Skeletal muscle tissue (tissue), 3 donors: ENCODE measurements at regions not wholly inside any gene's neighbourhood (a gene's known extent, or its start where the extent isn't known, plus 50 kb on each side); places are given as distances from the start of the nearest gene placed in this dataset.

Source experiments
- H3K27ac ChIP-seq: one replicate; pipeline ENCODE4 v1.7.0; 2013; ENCODE audit warnings: mild to moderate bottlenecking, low read depth, low read length, inconsistent platforms
- H3K27me3 ChIP-seq, 3 donors: one replicate each; pipeline ENCODE4 v1.7.0; 2013; ENCODE audit warnings: low read length in 3 of 3; ENCODE audit not compliant: control insufficient read depth in 3 of 3, insufficient read depth in 3 of 3
- H3K36me3 ChIP-seq, 3 donors: one replicate each; pipeline ENCODE4 v1.7.0; 2013; ENCODE audit warnings: low read length in 3 of 3; ENCODE audit not compliant: control insufficient read depth in 3 of 3, insufficient read depth in 3 of 3
- H3K4me1 ChIP-seq, 3 donors: one replicate each; pipeline ENCODE4 v1.7.0; 2013; ENCODE audit warnings: low read length in 3 of 3, mild to moderate bottlenecking in 3 of 3; ENCODE audit not compliant: control insufficient read depth in 3 of 3, insufficient read depth in 3 of 3
- H3K4me3 ChIP-seq, 3 donors: one replicate each; pipeline ENCODE4 v1.7.0; 2013; ENCODE audit warnings: low read length in 3 of 3
- H3K9ac ChIP-seq, 3 donors: one replicate each; pipeline ENCODE4 v1.7.0; 2013; ENCODE audit warnings: low read length in 3 of 3, mild to moderate bottlenecking in 3 of 3, moderate library complexity in 2 of 3, low read depth in 1 of 3
- H3K9me3 ChIP-seq, 3 donors: one replicate each; pipeline ENCODE4 v1.7.0; 2013; ENCODE audit warnings: low read length in 3 of 3; ENCODE audit not compliant: control insufficient read depth in 3 of 3
- donor health status: Osteomylitis.

DNA sequence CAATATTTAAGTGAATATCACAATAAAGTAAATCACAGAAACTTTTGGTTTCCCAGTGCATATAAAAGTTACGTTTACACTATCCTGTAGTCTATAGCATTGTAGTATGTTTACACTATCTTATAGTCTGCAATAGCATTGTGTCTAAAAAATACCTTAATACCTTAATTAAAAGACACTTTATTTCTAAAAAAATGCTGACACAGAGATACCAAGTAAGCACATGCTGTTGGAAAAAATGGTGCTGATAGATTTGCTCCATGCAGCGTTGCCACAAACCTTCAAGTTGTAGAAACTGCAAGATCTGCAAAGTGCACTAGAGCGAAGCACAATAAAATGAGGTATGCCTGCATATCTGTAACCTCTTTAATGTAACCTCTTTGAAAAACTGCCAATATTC lies 847.3 kb downstream of the GLUD2 start:
- no peak overlapping the region for H3K9ac ChIP-seq
- H3K4me3 ChIP-seq = no peak overlapping the region
- H3K4me1 ChIP-seq = no peaks in the 10 kb centered on the region
- H3K27me3 ChIP-seq = no peaks in the 10 kb centered on the region
- no peak overlapping the region for H3K27ac ChIP-seq
- no peaks in the 10 kb centered on the region for H3K9me3 ChIP-seq
- no peaks in the 10 kb centered on the region for H3K36me3 ChIP-seq

DNA sequence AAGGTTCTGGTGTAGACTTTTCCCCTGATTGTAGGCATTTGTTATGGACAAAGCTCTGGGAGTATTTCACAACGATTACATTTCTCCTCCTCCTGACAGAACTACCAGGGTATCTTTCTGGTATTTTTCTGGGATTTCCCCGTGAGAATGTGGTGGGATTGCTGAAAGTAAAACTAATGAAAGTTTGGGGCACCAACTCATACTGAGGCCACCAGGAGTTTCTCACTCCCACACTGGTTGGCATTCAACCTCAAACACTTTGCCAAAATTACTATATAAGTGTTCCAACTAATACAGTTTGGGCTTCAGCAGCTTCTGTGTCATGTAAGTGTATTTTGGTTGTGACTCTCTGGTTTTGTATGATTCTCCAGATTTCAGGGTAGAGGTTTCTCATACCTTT lies 855.1 kb downstream of the GLUD2 start:
- H3K27ac ChIP-seq = no peak overlapping the region
- H3K36me3 ChIP-seq = no peaks in the 10 kb centered on the region
- H3K9me3 ChIP-seq = no peaks in the 10 kb centered on the region
- no peak overlapping the region for H3K4me3 ChIP-seq
- no peaks in the 10 kb centered on the region for H3K27me3 ChIP-seq
- H3K9ac ChIP-seq = no peak overlapping the region
- H3K4me1 ChIP-seq = no peaks in the 10 kb centered on the region

DNA sequence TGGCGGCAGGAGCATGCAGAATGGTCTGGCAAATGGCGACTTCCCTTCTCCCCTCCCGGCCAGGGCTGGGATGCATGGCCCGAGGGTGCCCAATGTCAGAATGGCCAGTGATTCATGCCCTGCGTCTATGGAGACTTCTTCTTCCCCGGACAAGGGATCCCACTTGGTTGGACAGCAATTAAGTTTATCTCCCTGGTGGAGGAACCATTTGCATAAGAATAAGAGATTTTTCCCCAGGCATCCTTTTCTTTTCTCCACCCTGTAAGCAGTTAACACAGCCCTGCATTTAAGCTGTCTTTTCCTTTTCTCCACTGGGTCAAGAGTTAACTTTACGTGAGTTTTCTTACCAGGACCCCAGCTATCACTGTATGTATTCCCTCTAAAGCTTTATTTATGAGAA lies 856.6 kb downstream of the GLUD2 start:
- H3K4me1 ChIP-seq = no peaks in the 10 kb centered on the region
- H3K27ac ChIP-seq = no peak overlapping the region
- H3K9me3 ChIP-seq = no peaks in the 10 kb centered on the region
- no peaks in the 10 kb centered on the region for H3K27me3 ChIP-seq
- no peak overlapping the region for H3K9ac ChIP-seq
- no peaks in the 10 kb centered on the region for H3K36me3 ChIP-seq
- no peak overlapping the region for H3K4me3 ChIP-seq

DNA sequence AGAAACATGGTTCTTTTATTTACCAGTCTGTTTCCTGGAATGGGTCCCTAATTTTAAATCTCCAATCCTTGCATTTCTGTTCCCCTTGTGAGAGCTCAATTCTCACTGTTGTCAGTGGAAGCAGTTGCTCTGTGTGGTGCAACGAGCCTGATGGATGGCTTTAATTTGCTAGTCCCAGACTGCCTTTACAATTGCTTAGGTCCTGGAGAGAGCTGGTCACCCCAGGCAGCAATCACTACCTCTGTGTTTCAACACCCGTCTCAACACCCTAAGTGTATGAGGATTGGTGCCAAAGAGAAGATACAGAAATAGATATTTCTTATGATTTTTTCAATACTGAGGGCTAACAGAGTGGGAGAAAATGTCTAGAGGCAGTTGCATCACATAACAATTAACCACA lies 873.8 kb downstream of the GLUD2 start:
- H3K36me3 ChIP-seq = no peaks in the 10 kb centered on the region
- no peak overlapping the region for H3K9ac ChIP-seq
- H3K4me1 ChIP-seq = no peaks in the 10 kb centered on the region
- H3K27ac ChIP-seq = no peak overlapping the region
- H3K4me3 ChIP-seq = no peak overlapping the region
- H3K27me3 ChIP-seq = no peaks in the 10 kb centered on the region
- no peaks in the 10 kb centered on the region for H3K9me3 ChIP-seq

DNA sequence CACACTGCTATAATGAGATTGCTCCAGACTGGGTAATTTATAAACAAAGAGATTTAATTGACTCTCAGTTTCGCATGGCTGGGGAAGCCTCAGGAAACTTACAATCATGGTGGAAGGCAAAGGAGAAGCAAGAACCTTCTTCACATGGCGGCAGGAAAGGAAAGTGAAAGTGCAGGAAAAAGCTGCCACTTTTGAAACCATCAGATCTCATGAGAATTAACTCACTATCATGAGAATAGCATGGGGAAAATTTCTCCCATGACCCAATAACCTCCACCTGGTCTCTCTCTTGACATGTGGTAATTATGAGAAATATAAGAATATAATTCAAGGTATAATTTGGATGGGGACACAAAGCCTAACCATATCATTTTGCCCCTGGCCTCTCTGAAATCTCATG lies 884.2 kb downstream of the GLUD2 start:
- no peak overlapping the region for H3K4me3 ChIP-seq
- no peak overlapping the region for H3K27ac ChIP-seq
- no peak overlapping the region for H3K9ac ChIP-seq
- H3K27me3 ChIP-seq = no peaks in the 10 kb centered on the region
- H3K9me3 ChIP-seq = no peaks in the 10 kb centered on the region
- no peaks in the 10 kb centered on the region for H3K36me3 ChIP-seq
- no peaks in the 10 kb centered on the region for H3K4me1 ChIP-seq

DNA sequence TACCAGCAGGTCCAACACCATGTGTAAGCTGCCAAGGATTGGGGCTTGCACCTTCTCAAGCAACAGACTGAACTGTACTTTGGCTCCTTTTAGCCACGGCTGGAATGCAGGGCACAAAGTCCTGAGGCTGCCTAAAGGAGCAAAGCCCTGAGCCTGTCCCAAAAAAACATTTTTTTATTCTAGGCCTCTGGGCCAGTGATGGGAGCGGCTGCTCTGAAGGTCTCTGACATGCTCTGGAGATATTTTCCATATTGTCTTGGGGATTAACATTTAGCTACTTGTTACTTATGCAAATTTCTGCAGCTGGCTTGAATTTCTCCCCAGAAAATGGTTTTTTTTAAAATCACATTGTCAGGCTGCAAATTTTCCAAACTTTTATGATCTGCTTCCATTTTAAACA lies 885.3 kb downstream of the GLUD2 start:
- Histone ChIP-seq H3K36me3 (no peaks in the 10 kb centered on the region), H3K4me3 (no peak overlapping the region), H3K4me1 (no peaks in the 10 kb centered on the region), H3K27me3 (no peaks in the 10 kb centered on the region), H3K9ac (no peak overlapping the region), H3K27ac (no peak overlapping the region), H3K9me3 (no peaks in the 10 kb centered on the region)

DNA sequence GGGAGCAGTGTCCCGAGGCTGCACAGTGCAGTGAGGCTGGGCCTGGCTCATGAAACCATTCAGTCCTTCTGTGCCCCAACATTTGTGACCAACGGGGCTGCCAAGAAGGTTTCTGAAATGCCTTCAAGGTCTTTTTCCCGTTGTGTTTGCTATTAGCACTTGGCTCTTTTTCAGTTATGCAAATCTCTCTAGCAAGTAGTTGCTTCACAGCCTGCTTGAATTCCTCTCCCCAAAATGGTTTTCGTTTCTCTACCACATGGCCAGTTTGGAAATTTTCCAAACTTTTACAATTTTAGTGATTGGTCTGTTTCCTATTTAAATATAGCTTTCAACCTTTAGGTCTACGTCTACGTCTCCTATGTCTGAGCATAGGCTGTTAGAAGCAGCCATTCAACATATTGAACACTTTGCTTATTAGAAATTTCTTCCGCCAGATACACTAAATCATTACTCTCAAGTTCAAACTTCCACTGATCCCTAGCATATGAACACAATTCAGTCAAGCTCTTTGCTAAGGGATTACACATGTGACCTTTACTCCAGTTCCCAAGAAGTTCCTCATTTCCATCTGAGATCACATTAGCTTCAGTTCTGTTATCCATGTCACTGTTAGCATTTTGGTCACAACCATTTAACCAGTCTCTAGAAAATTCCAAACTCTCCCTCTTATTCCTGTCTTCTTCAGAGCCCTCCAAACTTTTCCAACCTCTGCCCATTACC lies 901.8 kb downstream of the GLUD2 start:
- H3K9me3 ChIP-seq = no peaks in the 10 kb centered on the region
- no peak overlapping the region for H3K4me3 ChIP-seq
- no peak overlapping the region for H3K9ac ChIP-seq
- H3K27me3 ChIP-seq = no peaks in the 10 kb centered on the region
- no peaks in the 10 kb centered on the region for H3K4me1 ChIP-seq
- H3K36me3 ChIP-seq = no peaks in the 10 kb centered on the region
- no peak overlapping the region for H3K27ac ChIP-seq

DNA sequence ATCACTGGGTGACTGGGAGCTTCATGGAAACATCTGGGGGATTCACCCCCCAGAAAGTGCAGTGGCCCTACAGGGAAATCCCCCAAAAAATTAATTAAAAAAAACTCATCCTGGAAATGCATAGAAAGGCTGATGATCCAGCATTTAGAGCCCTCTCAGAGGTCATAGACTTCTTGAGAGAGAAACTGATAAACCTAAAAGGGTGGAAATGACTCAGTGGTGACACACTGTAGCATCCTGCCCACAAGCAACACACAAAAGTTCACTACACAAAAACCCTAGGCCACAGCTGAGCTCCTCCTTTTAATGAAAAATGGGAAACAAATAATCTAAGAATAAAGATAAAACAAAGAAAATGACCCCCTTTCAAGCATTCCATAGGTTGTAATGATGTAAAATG lies 911.5 kb downstream of the GLUD2 start:
- Histone ChIP-seq H3K36me3 (no peaks in the 10 kb centered on the region), H3K4me3 (no peak overlapping the region), H3K27ac (no peak overlapping the region), H3K27me3 (no peaks in the 10 kb centered on the region), H3K9me3 (no peaks in the 10 kb centered on the region), H3K4me1 (no peaks in the 10 kb centered on the region), H3K9ac (no peak overlapping the region)

DNA sequence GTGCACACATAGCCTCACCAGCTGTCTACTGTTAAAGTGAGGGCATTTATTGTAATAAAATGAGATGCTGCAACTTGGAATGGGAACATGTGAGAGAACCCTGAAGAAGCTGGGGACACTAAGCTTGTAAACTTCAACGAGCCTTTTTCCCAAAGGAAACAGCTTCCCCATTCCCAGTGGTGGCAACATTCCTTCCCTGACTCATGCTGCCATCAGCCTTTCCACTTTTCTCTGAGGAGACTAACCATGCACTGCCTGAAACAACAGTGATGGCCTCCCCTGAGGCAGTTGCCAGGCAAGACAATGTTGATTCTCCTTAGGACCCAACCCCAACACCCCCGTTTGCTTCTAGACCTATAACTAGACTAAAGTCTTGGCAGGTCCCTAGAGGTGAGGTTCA lies 928.3 kb downstream of the GLUD2 start:
- Histone ChIP-seq H3K36me3 (no peaks in the 10 kb centered on the region), H3K4me3 (no peak overlapping the region), H3K9ac (no peak overlapping the region), H3K4me1 (no peaks in the 10 kb centered on the region), H3K9me3 (no peaks in the 10 kb centered on the region), H3K27me3 (no peaks in the 10 kb centered on the region), H3K27ac (no peak overlapping the region)

DNA sequence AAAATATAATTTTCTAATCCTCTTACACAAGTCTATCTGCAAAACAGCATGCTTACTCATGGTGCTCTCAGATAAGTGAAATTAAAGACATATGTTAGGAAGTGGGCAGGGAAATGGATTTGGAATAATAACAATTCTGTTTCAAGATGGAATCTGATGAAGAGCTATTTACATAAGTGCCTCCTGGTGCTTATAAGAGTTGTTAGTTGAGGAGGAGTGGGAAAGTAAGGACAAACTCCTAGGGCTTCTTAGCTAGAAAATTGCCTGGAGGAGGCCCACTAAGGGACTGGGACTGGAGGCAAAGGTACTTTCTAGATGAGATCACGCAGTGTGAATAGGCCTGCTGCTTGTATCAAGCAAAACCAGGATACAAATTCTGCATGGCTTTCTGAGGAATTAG lies 939.8 kb downstream of the GLUD2 start:
- H3K4me3 ChIP-seq = no peak overlapping the region
- H3K27me3 ChIP-seq = no peaks in the 10 kb centered on the region
- H3K27ac ChIP-seq = no peak overlapping the region
- no peaks in the 10 kb centered on the region for H3K9me3 ChIP-seq
- H3K4me1 ChIP-seq = no peaks in the 10 kb centered on the region
- H3K9ac ChIP-seq = no peak overlapping the region
- no peaks in the 10 kb centered on the region for H3K36me3 ChIP-seq

DNA sequence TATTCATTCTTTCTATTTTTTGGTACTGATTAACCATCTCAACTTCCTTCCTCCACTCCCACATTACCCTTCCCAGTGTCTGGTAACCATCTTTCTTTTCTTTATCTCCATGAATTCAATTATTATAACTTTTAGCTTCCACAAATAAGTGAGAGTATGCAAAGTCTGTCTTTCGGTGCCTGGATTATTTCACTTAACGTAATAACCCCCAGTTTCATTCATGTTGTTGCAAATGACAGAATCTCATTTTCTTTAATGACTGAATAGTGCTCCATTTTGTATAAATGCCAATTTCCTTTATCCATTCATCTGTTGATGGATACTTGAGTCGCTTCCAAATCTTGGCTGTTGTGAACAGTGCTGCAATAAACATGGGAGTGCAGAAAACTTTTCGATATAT lies 940.4 kb downstream of the GLUD2 start:
- Histone ChIP-seq H3K4me1 (no peaks in the 10 kb centered on the region), H3K27ac (no peak overlapping the region), H3K36me3 (no peaks in the 10 kb centered on the region), H3K4me3 (no peak overlapping the region), H3K9ac (no peak overlapping the region), H3K9me3 (no peaks in the 10 kb centered on the region), H3K27me3 (no peaks in the 10 kb centered on the region)
